ENCODE measurements at regions not wholly inside any gene's neighbourhood (a gene's known extent, or its start where the extent isn't known, plus 50 kb on each side); places are given as distances from the start of the nearest gene placed in this dataset.

GRCh38 chr4:138904793-138905192 is 110.8 kb upstream of the NOCT start:
- no peak for TF ChIP-seq POLR2A (IDR thresholded peaks at IDR 0.05)
- TF ChIP-seq CTCF (IDR thresholded peaks at IDR 0.05): no peak
